Skeletal muscle cell (primary cell): ENCODE measurements at regions not wholly inside any gene's neighbourhood (a gene's known extent, or its start where the extent isn't known, plus 50 kb on each side); places are given as distances from the start of the nearest gene placed in this dataset.
A peak's percentile ranks its signal among the peaks of the same experiment; 100 is the strongest.

Source experiments
- DNase-seq: peaks from one replicate; pipeline ENCODE4 v3.0.0-alpha.2; 2010; ENCODE audit warnings: low read depth
- H3K4me3 ChIP-seq: 2 replicates; pipeline ENCODE4 v1.5.1; 2011; ENCODE audit warnings: low read depth, mild to moderate bottlenecking, control low read depth, low read length, moderate library complexity

DNA sequence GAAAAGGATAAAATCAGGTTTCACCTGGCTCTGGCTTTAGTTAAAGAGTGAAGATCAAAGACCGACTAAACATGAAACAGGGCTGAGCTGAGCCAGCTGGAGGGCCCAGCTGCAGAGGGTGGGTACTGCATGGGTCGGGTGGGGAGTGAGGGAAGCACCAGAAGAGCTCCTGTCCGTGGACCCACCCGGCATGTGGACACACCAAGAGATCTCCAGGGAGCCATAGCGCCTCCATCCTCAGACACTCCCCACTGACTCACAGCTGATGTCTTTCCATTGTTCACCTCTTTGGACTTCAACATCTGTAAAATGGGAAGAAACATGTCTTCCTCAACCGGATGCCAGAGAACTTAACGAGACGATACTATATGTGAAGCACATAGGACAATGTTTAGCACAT, 178.3 kb upstream of the KLHL29 start:
- no peak for DNase-seq
- H3K4me3 ChIP-seq: no peak overlapping the region

DNA sequence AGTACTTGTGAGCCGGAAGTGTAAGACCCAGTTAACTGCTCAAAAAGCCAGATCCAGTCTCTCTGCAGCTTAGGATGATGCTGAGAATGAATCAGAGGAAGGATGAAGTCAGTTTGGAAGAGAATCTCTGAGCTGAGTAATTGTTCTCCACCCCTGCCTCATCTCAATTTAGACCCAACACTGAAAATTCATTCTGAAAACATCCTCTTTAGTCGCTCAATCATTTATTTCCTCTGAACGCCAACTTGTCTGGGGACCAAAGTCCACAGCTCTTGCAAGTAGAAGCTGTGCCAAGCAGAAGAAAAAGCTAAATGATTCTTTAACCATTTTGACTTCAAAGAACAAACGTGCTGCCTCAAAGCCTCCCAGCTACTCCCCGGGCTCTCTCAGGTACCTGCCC, 177.1 kb upstream of the KLHL29 start:
- no peak overlapping the region for H3K4me3 ChIP-seq
- no peak for DNase-seq

DNA sequence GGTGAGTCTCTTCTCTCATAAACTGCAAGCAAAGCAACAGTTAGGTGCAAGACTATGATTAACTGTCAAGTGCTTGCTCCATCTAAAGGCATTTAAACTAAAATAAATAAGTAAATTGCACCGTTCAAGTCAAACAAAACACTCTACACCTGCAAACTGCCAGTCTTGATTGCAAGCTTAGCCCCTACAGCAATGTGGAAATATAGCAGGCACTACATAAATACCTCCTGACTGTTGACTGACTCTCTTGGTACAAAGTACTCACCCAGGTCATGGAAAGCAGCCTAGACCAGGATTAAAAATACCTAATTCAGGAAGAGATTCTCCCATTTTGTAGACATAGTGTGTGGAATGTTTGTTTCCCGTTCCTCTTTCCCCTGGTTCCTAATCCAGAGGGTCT, 176.6 kb upstream of the KLHL29 start:
- H3K4me3 ChIP-seq: no peak overlapping the region
- no peak for DNase-seq

DNA sequence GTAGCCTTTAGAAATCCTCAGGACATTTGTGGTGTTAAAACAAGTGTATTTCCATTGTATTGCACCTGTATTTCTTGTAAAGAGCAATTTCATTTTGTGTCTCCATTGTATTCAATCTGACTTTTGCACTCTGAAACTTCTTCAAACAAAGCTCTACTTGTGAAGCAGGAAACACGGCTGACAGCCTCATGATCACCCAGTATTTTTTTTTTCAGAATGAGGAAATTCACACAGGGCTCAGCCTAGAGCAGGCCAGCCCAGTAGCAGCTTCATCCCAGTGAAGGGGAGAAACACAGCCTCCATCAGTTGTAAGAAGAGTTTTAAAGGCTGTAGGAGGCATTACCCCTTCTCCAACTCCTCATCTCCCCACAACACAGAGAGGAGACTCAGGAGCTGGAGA, 175.9 kb upstream of the KLHL29 start:
- no peak overlapping the region for H3K4me3 ChIP-seq
- no peak for DNase-seq

DNA sequence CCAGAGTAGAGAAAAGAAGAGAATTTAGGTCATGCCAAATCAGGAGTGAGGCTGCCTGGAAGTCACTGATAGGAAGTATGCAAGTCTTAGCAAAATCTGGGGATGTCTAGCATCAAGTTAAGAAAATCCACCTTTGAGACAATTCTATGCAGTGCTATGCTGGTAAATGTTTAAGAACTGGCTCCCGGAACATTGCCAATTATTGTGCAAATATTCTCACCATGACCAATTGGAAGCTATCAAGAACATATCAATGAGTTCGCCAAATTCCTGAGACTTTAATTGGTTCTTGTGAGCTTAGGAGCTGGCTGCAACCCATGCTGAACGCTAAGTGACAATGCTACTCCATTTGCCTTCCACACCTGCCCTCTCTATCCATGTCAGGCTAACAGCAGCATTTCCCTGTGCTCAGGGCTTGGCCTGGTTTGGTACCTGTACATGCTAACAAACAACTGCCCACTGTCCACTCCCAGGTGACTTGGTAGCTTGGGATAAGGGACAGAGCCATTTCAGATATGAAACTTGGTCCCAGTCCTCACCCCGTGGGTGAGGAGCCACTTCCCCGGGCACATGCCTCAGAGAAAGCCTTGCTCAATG, 172.9 kb upstream of the KLHL29 start:
- no peak overlapping the region for H3K4me3 ChIP-seq
- DNase-seq: no peak

DNA sequence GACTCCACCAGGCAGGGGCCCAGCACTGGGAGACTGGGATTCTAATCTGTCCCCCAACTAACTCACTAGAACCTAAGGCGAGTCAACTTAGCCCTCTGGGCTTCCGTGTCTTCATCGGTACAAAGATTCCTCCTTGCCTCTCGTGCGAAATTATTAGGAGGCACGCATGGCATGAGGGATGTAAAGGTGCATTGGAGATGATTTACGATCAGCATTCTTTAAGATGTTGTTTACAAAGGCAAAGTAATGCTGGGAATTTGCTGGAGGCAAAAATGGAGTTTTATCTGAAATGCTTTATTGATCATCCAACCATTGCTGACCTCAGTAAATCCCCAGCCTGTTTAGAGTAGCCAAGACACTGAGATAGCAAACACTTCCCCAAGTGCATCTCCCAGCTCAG, 171.8 kb upstream of the KLHL29 start:
- no peak for DNase-seq
- no peak overlapping the region for H3K4me3 ChIP-seq

DNA sequence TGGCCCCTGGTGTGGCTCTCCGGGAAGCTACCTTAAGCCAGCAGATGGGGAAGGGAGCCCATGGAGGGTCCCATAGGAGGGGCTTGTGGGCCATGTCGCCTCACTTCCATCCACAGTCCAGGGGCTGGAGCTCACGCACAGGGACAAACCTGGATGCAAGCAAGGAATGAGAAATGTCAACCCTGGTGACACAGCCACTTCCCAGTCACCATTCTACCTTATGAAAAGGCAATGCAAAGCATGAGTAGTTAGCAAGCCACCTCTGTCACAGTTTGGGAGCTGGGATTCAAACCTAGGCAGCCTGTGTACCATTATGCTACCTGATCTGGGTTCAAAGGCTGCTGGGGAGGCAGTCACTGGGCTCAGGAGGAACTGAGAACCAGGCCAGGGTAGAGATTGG, 170.0 kb upstream of the KLHL29 start:
- no peak overlapping the region for H3K4me3 ChIP-seq
- no peak for DNase-seq

DNA sequence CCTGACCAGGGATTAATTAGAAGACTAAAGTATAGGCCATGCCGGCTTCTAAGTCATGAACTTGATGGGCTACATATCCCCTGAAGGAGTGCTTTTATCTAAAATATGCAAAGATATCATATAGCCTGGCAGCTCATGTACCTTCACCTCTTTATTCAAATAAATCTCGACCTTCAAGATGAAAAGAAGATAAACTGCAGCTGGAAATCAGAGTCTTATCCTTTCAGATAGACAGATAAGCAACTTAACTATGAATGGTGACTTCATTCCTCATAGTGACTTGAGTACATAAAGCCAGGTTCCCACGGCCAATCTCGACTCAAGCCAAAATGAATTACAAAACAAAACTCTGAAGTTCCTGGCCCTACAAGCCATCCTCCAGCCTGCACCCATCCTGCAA, 165.3 kb upstream of the KLHL29 start:
- no peak overlapping the region for H3K4me3 ChIP-seq
- no peak for DNase-seq

DNA sequence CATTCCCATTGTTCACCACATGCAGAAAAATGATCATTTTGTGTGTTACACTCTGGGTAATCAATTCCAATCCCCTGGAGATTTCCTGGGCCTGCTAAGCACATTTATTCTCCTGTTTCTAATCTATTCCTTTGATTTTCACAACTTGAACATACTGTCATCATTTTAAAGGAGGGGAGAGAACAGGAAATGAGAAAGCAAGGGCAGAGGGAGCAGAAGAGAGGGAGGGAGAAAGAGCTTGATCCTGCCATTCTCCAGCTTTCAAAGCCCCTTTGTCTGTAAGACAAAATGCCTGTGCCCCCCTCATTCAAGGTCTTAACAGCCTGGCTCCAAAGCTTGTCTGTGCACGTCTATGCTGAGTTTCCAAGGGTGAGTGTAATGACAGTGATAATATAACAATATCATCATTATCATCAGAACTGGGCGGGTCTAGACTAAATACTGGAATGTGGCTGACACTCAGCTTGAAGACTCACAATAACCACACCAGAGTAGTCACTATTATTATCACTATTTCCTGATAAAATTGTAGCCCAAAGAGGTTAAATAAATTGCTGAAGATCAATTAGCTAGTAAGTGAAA, 164.4 kb upstream of the KLHL29 start:
- H3K4me3 ChIP-seq: no peak overlapping the region
- no peak for DNase-seq

DNA sequence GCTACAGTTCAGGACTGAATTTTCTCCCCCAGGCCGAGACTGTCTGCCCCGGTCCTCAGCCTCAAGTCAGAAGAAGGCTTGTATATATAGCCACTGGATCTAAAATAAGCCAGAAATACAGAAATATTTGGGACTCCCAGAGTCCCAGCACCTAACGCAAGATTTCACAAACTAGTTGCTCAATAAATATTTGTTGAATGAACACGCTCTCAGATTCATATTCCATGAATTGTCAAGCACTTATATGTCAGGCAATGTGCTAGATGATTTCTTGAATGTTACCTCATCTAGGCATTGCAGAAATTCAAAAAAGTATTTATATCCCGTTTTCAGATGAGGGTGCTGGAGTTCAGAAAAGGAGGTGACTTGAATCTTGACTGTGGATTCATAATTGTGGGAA, 163.7 kb upstream of the KLHL29 start:
- H3K4me3 ChIP-seq: no peak overlapping the region
- no peak for DNase-seq

DNA sequence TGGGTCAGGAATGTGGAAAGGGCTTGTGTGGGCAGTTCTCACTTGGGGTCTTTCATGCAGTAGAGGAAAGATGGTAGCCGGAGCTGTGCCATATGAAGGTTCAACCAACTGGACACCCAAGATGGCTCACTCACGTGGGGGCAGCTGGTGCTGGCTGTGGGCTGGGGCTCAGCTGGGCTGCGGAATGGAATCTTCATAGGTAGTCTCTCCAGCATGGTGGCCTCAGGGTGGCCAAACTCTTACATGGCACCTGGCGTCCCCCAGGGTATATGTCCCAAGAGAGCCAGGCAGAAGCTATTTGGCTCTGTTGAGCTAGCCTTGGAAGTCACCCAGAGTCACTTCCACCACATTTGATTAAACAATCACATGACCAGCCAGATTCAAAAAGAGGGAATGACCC, 163.1 kb upstream of the KLHL29 start:
- no peak overlapping the region for H3K4me3 ChIP-seq
- DNase-seq: no peak

DNA sequence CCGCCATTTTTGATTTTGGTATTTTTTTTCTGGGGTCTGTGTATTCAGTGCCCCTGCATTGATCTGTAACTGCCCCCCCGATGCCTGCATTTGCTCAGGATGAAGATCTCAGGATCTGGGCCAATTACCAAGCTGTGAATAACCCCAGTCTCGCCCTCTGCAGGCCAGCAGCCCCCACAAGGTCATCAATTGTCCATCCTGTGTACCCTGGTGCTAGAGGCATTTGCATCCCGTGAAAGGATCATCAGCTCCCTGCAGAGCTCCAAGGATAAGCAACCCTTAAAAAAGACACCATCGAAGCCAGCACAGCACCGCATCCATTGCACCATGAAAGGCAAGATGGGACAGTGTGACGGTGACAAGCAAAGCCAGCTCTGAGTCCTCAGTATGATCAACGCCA, 154.1 kb upstream of the KLHL29 start:
- DNase-seq: no peak
- H3K4me3 ChIP-seq: no peak overlapping the region

DNA sequence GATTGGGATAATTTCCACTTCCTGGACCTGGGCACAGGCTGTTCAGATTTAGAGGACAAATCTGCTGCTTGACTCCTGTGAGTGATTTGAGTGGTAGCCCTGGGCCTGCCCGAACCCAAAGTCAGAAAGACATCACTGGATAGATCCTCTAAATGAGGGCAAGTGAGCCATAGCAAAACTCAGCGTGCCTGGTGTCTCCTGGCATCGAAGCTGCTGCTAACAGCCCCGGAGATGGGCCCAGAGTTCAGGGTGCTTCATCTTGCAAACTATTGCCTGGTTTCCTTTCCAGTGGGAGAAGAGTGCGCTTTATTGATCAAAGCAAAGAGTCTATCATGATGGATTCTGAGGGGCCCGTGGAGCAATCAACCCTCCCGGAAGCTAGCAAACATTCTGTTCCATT, 153.1 kb upstream of the KLHL29 start:
- no peak overlapping the region for H3K4me3 ChIP-seq
- DNase-seq: no peak

DNA sequence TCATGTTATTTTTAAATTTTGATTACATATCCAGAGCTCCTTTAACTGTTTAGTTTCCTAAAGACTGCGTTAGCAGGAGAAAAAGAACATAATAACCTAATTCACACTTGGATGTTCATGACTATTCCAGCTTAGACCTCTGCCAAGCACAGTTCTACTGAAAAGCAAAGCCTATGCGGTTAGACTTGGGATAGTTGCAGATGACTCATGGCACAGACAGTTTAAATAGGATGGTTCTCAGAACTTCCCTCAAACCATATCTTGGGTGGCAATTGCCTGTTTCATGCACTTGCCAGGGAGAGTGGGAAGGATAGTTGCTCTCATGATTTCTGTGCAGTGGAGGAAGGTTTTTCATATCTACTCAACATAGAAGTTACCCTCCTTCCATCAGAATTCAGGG, 149.7 kb upstream of the KLHL29 start:
- no peak for DNase-seq
- no peak overlapping the region for H3K4me3 ChIP-seq

DNA sequence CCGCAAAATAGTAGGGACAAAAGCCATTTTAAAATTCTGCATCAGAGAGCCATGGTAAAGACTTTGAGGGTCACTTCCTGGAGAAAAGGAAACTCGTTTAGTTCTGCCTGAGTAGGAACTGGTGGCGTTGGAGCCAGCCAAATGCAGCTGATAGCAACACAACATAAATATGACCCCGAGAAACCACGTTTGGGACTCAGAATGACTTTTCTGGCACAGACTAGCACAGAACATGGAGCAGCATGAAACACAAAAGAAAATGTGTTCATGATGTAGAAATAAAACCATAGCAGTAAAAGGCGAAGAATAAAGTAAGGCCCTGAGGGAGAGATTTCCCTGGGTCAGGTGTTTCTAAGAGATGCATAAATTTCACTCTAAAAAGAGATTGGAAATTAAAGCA, 149.2 kb upstream of the KLHL29 start:
- no peak overlapping the region for H3K4me3 ChIP-seq
- no peak for DNase-seq

DNA sequence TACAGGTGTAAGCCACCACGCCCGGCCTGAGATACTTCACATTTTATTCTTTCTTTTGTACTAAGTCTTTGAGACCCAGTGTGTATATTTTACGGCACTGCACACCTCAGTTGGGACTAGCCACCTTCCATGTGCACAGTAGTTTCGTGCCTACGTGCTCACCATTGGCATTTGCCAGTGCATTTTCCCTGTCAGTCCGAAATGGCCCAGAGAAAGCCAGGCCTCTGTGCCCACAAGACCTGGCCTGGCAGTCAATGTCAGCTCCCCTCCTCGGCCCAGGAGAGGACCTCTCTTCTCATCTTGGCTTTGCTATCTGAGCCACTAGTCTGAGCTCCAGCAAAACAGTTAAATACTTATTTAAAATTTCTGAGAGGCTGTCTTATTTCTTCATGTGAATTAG, 147.8 kb upstream of the KLHL29 start:
- no peak for DNase-seq
- no peak overlapping the region for H3K4me3 ChIP-seq

DNA sequence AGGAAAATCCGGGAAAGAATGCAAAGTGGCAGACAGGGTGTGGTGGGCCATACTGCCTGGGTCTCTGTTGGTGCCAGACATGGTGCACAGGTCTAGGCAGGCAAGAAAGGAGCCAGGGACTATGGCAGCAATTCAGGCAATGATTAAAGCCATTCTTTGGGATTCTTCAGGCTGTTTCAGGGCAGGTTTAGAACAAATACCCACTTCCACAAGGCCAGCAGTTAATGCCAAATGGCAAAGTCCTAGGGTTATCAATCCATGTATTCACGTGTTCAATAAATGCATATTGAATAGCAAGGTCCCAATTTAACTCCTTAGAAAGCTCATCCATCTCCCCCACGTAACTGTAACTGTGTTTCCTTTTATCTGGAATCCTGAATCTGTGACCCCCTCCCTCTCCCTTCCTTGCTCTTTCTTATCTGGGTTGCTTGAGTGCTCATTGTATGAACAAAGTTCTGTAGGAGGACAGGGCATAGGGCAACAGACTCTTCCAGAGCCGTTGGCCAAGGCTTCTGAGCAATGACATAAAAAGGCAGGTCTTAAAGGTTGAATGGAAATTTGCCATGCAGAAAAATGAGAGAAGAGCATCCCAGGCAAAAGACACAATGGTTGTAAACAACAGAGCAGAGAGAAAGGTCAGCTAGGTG, 146.8 kb upstream of the KLHL29 start:
- DNase-seq: no peak
- H3K4me3 ChIP-seq: no peak overlapping the region

DNA sequence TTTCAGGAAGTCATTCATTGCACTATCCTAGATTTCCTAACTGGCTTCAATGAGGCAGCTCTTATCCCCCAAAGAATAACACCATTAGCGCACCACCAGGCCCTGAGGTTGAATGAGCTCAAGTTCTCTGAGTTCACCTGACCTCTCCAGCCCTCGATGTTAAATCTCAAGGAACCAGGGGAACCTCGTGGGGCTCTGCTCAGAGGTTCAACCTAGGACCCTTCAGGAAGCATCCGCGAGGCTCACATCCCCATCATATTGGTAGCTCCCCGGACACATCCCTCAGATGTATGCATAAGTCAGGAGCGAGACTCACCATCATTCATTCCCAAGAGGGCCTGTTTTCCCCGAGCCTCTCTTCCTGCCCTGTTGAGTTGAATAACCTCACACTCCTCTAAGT, 145.6 kb upstream of the KLHL29 start:
- H3K4me3 ChIP-seq: no peak overlapping the region
- no peak for DNase-seq

DNA sequence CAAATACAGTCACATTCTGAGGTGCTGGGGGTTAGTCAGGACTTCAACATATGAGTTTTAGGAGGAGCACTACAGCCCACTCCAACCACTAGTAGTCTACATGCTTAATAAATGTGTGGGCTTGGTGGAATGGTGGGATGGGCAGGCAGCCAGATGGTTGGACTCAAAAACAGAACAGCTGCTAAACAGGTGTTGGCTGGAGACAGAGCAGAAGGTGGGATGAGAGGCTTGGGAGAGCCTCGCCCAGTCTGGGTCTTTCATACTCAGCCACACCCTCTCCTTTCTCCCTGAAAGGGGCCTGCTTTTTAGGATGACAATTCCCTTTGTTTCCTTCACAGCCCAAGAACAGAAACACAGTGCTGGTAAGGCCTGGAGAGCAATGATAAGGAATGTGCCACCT, 143.9 kb upstream of the KLHL29 start:
- no peak overlapping the region for H3K4me3 ChIP-seq
- peak; percentile 4 for DNase-seq

DNA sequence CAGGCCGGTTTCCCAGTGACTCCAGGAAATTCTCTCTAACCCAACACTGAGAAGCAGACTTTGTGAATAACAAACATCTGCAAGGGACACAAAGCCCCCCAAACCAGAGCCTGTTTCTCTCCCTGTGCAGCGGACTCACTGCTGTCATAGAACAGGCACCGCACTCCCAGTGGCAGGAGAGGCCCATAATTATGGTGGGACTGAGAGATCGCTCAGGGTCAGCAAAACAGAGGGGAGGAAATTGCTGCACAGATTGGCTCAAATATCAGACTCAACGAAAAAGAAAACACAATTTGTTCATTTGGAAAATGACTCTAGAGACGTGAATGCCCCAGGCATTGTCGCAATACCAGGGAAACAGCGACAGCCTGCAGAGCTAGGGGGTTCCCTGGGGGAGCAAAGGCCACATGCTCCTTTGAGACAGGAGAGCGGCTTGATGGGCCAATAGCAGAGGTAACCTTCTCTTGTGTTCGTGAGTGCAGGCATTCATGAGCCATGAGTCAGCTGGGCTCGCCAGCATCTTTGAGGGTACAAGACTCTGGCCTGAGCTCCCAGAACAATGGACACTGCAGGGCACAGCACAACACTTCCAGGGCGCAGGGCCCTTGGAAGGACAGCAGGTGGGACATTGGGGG, 143.3 kb upstream of the KLHL29 start:
- DNase-seq: no peak
- H3K4me3 ChIP-seq: no peak overlapping the region

DNA sequence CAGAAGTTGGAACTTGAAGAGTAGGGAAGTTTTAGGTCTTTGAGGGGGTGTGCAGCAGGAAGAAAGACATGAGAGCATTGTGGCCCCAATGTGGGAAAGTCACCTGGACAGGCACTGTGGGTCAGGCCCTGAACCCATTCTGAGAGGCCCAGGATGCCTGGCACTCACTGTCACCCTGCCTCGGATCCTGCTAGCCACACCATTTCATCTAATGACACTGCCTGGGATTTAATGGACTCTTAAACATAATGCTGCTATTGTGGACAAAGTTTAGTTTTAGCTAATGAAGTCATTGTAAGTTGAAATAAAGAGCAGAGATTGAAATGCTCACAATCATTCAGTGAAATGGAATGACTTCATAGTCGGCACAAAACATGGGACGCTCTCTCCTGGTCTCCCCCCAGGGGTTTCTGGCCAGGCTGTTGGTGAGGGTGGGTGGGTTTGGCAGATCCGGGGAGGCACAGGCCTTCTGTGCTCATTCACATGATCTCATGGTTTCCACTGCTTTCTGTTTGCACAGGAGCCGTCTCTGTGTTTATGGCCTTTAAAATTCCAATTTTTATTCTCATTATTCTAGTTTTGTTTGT, 141.8 kb upstream of the KLHL29 start:
- no peak overlapping the region for H3K4me3 ChIP-seq
- no peak for DNase-seq
